GM21515 (cell line): ENCODE measurements at regions not wholly inside any gene's neighbourhood (a gene's known extent, or its start where the extent isn't known, plus 50 kb on each side); places are given as distances from the start of the nearest gene placed in this dataset.
"Not testable (repeated sequence)": the region's sequence is repeated elsewhere in the genome, so short reads cannot be mapped to it uniquely, and the experiment has no call there.

ENCODE experiments used
- ATAC-seq: cut with Tn5 transposase; IDR thresholded peaks from one replicate; pipeline ENCODE4 v1.9.1; 2021; ENCODE audit not compliant: unreplicated experiment

- no peak for ATAC-seq
These were observed 428.4 kb downstream of the CSNK1G3 start for GRCh38 chr5:123940416-123940815.

- ATAC-seq = no peak
These were observed 425.3 kb downstream of the CSNK1G3 start for GRCh38 chr5:123937230-123937629.

- no peak for ATAC-seq
These were observed 424.6 kb downstream of the CSNK1G3 start for GRCh38 chr5:123936548-123936947.

- not testable (repeated sequence) for ATAC-seq
These were observed 421.8 kb downstream of the CSNK1G3 start for GRCh38 chr5:123933812-123934211.

- ATAC-seq = no peak
These were observed 417.1 kb downstream of the CSNK1G3 start for GRCh38 chr5:123929055-123929474.

- no peak for ATAC-seq
These were observed 416.4 kb downstream of the CSNK1G3 start for GRCh38 chr5:123928401-123928800.

GRCh38 chr5:123921193-123921592, 409.2 kb downstream of the CSNK1G3 start:
- ATAC-seq = no peak

- ATAC-seq = no peak
These were observed 404.6 kb downstream of the CSNK1G3 start for GRCh38 chr5:123916345-123917121.

GRCh38 chr5:123914333-123914732, 402.4 kb downstream of the CSNK1G3 start:
- ATAC-seq = no peak

- peak; percentile 56 for ATAC-seq
These were observed 395.4 kb downstream of the CSNK1G3 start for GRCh38 chr5:123907349-123907748.

GRCh38 chr5:123906698-123907295, 394.8 kb downstream of the CSNK1G3 start:
- ATAC-seq = peak; percentile 56

- ATAC-seq = no peak
These were observed 373.1 kb downstream of the CSNK1G3 start for GRCh38 chr5:123885081-123885480.

- ATAC-seq = no peak
These were observed 371.0 kb downstream of the CSNK1G3 start for GRCh38 chr5:123882965-123883345.

- no peak for ATAC-seq
These were observed 370.5 kb downstream of the CSNK1G3 start for GRCh38 chr5:123882319-123882964.

GRCh38 chr5:123881759-123882244, 369.8 kb downstream of the CSNK1G3 start:
- ATAC-seq = no peak

- ATAC-seq = no peak
These were observed 368.9 kb downstream of the CSNK1G3 start for GRCh38 chr5:123880875-123881274.

- no peak for ATAC-seq
These were observed 367.1 kb downstream of the CSNK1G3 start for GRCh38 chr5:123879071-123879470.

- ATAC-seq = no peak
These were observed 364.4 kb downstream of the CSNK1G3 start for GRCh38 chr5:123876276-123876790.

GRCh38 chr5:123875561-123876275, 363.7 kb downstream of the CSNK1G3 start:
- no peak for ATAC-seq

- ATAC-seq = no peak
These were observed 362.7 kb downstream of the CSNK1G3 start for GRCh38 chr5:123874600-123875201.

GRCh38 chr5:123873846-123874245, 361.9 kb downstream of the CSNK1G3 start:
- no peak for ATAC-seq
